ENCODE measurements at regions not wholly inside any gene's neighbourhood (a gene's known extent, or its start where the extent isn't known, plus 50 kb on each side); places are given as distances from the start of the nearest gene placed in this dataset.

DNA sequence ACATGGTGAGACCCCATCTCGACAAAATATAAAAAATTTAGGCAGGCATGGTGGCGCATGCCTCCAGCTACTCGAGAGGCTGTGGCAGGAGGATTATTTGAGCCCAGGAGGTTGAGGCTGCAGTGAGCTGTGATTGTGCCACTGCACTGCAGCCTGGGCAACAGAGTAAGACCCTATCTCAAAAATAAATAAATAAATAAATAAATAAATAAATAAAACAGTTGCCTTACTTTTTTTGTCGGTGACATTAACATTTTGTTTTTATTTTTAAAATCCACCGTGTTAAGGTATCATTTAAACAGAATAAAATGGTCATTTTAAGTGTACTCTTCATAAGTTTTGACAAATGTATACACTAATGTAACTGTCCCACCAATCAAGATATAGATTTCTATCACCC is 57.0 kb downstream of the RASL11A start:
- H3K4me3 ChIP-seq (ENCODE audit: low read length): no peak overlapping the region
- no peak for TF ChIP-seq CTCF (IDR thresholded peaks at IDR 0.05)
- H3K4me1 ChIP-seq (ENCODE audit: insufficient read depth, low read length): no peaks in the 10 kb centered on the region
- H3K27ac Mint-ChIP-seq: no peak overlapping the region
- no peaks in the 10 kb centered on the region for H3K4me1 Mint-ChIP-seq (ENCODE audit: low read depth)
- H3K27me3 Mint-ChIP-seq: peaks cover 11% of the 10 kb centered on the region
- no peaks in the 10 kb centered on the region for H3K36me3 ChIP-seq (ENCODE audit: insufficient read depth, low read length)
- no peaks in the 10 kb centered on the region for H3K9me3 Mint-ChIP-seq
- CTCF ChIA-PET: interaction anchor here (0.9 kb wide), 1 partner anchor 12 kb away, joined by 3 read pairs; no protein-coding TSS in a partner anchor
- H3K27ac ChIP-seq (ENCODE audit: low read depth in 1 of 2, low read length in 2 of 2): no peak overlapping the region
- no peak overlapping the region for H3K4me3 Mint-ChIP-seq
- H3K36me3 Mint-ChIP-seq (ENCODE audit: low read depth): no peaks in the 10 kb centered on the region
- H3K27me3 ChIP-seq (ENCODE audit: control insufficient read depth in 1 of 2, insufficient read depth in 2 of 2, low read length in 2 of 2): peaks cover 0 to 2% of the 10 kb centered on the region in 2 experiments
- POLR2A ChIA-PET: no interaction called here
- no peaks in the 10 kb centered on the region for H3K9me3 ChIP-seq (ENCODE audit: control insufficient read depth in 1 of 2, insufficient read depth in 1 of 2, low read length in 2 of 2)
- intact Hi-C loops (cut with DNase I, micrococcal nuclease): no loop called here
- ATAC-seq (ENCODE audit: poor library complexity): no peak
- DNase-seq: no peak

DNA sequence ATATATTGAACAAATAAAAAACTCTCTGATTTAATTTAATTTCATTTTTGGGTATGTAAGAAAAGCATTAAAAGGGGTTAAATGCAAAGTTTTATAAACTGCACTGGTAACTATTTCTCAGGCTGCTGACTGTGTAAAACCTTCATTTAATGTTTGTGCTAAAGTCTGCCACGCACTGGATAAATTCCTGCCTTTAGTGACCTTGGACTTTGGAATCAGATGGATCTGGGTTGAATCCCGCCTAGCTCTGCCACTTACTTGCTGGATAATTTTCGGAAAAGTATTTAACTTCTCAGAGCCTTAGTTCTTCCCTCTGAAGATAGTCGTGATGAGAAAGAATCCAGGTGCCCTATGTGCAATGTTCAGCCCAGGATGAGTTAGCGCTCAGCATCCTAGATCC is 58.6 kb downstream of the RASL11A start:
- Histone ChIP-seq H3K4me3 (ENCODE audit: low read length) (no peak overlapping the region), H3K27ac (ENCODE audit: low read depth in 1 of 2, low read length in 2 of 2) (no peak overlapping the region), H3K4me1 (ENCODE audit: insufficient read depth, low read length) (no peaks in the 10 kb centered on the region), H3K9me3 (ENCODE audit: control insufficient read depth in 1 of 2, insufficient read depth in 1 of 2, low read length in 2 of 2) (no peaks in the 10 kb centered on the region), H3K27me3 (ENCODE audit: control insufficient read depth in 1 of 2, insufficient read depth in 2 of 2, low read length in 2 of 2) (peaks cover 0 to 2% of the 10 kb centered on the region in 2 experiments), H3K36me3 (ENCODE audit: insufficient read depth, low read length) (no peaks in the 10 kb centered on the region)
- Mint-ChIP-seq H3K4me3 (no peak overlapping the region), H3K27ac (no peak overlapping the region), H3K27me3 (peaks cover 11% of the 10 kb centered on the region), H3K36me3 (ENCODE audit: low read depth) (no peaks in the 10 kb centered on the region), H3K4me1 (ENCODE audit: low read depth) (no peaks in the 10 kb centered on the region), H3K9me3 (no peaks in the 10 kb centered on the region)
- intact Hi-C loops (cut with DNase I, micrococcal nuclease): no loop called here
- DNase-seq (no peak), ATAC-seq (ENCODE audit: poor library complexity) (no peak)
- ChIA-PET POLR2A (no interaction called here), CTCF (no interaction called here)
- TF ChIP-seq CTCF (IDR thresholded peaks at IDR 0.05): no peak

GRCh38 chr13:27334774-27335435 is 64.3 kb downstream of the RASL11A start:
- H3K9me3 ChIP-seq (ENCODE audit: control insufficient read depth in 1 of 2, insufficient read depth in 1 of 2, low read length in 2 of 2): no peaks in the 10 kb centered on the region
- H3K27ac Mint-ChIP-seq: no peak overlapping the region
- intact Hi-C loops (cut with DNase I, micrococcal nuclease): loop anchor here (5.0 to 10.0 kb wide), 4 partner anchors 43 to 83 kb away; partner anchors contain the start of genes RASL11A (in 2 of the 2) and RPL21 (in 1 of the 2)
- no peak overlapping the region for H3K27ac ChIP-seq (ENCODE audit: low read depth in 1 of 2, low read length in 2 of 2)
- no peaks in the 10 kb centered on the region for H3K36me3 Mint-ChIP-seq (ENCODE audit: low read depth)
- peaks cover 10% of the 10 kb centered on the region for H3K27me3 Mint-ChIP-seq
- H3K4me3 ChIP-seq (ENCODE audit: low read length): no peak overlapping the region
- no peak for TF ChIP-seq CTCF (IDR thresholded peaks at IDR 0.05)
- no peaks in the 10 kb centered on the region for H3K36me3 ChIP-seq (ENCODE audit: insufficient read depth, low read length)
- POLR2A ChIA-PET: interaction anchor here (1.1 kb wide), 1 partner anchor 57 kb away, joined by 3 read pairs; no protein-coding TSS in a partner anchor
- peaks cover 0 to 2% of the 10 kb centered on the region in 2 experiments for H3K27me3 ChIP-seq (ENCODE audit: control insufficient read depth in 1 of 2, insufficient read depth in 2 of 2, low read length in 2 of 2)
- H3K4me1 ChIP-seq (ENCODE audit: insufficient read depth, low read length): no peaks in the 10 kb centered on the region
- CTCF ChIA-PET: no interaction called here
- peaks cover 5% of the 10 kb centered on the region for H3K4me1 Mint-ChIP-seq (ENCODE audit: low read depth)
- H3K4me3 Mint-ChIP-seq: no peak overlapping the region
- no peak for DNase-seq
- H3K9me3 Mint-ChIP-seq: no peaks in the 10 kb centered on the region
- no peak for ATAC-seq (ENCODE audit: poor library complexity)
